HEK293T (cell line): ENCODE measurements at regions not wholly inside any gene's neighbourhood (a gene's known extent, or its start where the extent isn't known, plus 50 kb on each side); places are given as distances from the start of the nearest gene placed in this dataset.

ENCODE experiments used
- NFRKB ChIP-seq: fragments of 450-650 bp; IDR thresholded peaks from 2 replicates; pipeline ENCODE4 v1.6.1; 2016; ENCODE audit warnings: mild to moderate bottlenecking, moderate library complexity
- TF ChIP-seq, protein P1 (sequence below): fragments of 450-650 bp; IDR thresholded peaks from 2 replicates; pipeline ENCODE4 v1.6.1; 2016

DNA sequence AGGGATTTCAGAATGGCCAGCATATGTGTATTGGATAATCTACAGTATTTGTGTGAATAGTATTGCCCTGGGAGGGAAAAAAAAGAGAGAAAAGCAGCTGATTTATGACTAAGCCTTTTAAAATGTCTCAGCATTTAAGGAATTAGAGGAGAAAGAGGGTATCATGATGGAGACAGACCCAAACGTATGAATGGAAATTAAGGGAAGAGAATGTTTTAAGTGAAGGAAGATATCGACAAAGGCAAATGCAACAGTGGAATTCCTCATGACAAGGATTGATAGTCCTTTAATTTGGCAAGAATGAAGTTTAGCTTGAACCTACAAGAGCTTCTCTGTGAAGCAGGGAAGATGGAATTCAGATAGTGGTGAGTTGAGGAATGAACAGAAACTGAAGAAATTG is 367.3 kb upstream of the POU3F2 start:
- no peak for TF ChIP-seq NFRKB
- TF ChIP-seq, protein P1, sequence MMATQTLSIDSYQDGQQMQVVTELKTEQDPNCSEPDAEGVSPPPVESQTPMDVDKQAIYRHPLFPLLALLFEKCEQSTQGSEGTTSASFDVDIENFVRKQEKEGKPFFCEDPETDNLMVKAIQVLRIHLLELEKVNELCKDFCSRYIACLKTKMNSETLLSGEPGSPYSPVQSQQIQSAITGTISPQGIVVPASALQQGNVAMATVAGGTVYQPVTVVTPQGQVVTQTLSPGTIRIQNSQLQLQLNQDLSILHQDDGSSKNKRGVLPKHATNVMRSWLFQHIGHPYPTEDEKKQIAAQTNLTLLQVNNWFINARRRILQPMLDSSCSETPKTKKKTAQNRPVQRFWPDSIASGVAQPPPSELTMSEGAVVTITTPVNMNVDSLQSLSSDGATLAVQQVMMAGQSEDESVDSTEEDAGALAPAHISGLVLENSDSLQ = 0 out of 2 replicates have a peak, but pooled peaks have one; percentile 8
